Erythroblast (primary cell): ENCODE measurements at regions not wholly inside any gene's neighbourhood (a gene's known extent, or its start where the extent isn't known, plus 50 kb on each side); places are given as distances from the start of the nearest gene placed in this dataset.

ENCODE experiments used
- GATA1 ChIP-seq: IDR thresholded peaks from 2 replicates; pipeline ENCODE4 v1.6.1; 2011; ENCODE audit warnings: low read depth, mild to moderate bottlenecking, control low read depth, low read length, moderate library complexity
- POLR2A ChIP-seq: IDR thresholded peaks from 2 replicates; pipeline ENCODE4 v1.6.1; 2011; ENCODE audit warnings: mild to moderate bottlenecking, low read length

- TF ChIP-seq POLR2A (no peak), GATA1 (no peak)
Measured at GRCh38 chr10:130800281-130800680, 511.2 kb downstream of the TCERG1L start.
